DOHH2 (cell line): ENCODE measurements at regions not wholly inside any gene's neighbourhood (a gene's known extent, or its start where the extent isn't known, plus 50 kb on each side); places are given as distances from the start of the nearest gene placed in this dataset.

Experiments
- EZH2phosphoT487 ChIP-seq: fragments of 200-600 bp; sonication (generic); IDR thresholded peaks from 2 replicates; pipeline ENCODE4 v1.6.1; 2017; ENCODE audit warnings: borderline replicate concordance, mild to moderate bottlenecking, antibody characterized with exemption, low read length, moderate library complexity, mixed read lengths
- TF ChIP-seq, protein P1 (sequence below): fragments of 200-600 bp; sonication (generic); IDR thresholded peaks from one replicate; pipeline ENCODE4 v1.5.1; 2014; ENCODE audit warnings: antibody characterized with exemption, mild to moderate bottlenecking, low read depth, low read length; ENCODE audit not compliant: poor library complexity, severe bottlenecking

DNA sequence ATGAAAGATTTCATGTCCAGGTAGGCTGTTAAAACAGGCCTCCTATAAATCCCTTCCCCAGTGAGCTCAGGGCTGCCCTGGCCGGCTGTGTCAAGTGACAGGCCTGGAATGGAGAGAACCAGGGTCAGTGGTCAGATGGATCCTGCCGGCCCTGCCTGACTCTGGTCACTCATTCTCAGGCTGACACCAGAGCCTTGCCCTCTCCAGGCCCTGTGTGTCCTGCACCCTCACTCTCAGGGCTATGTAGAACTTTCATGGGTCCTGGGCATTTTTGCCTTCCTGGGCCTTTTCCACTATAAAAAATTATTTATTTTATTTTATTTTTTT is 82.0 kb upstream of the RGPD5 start:
- TF ChIP-seq, protein P1, sequence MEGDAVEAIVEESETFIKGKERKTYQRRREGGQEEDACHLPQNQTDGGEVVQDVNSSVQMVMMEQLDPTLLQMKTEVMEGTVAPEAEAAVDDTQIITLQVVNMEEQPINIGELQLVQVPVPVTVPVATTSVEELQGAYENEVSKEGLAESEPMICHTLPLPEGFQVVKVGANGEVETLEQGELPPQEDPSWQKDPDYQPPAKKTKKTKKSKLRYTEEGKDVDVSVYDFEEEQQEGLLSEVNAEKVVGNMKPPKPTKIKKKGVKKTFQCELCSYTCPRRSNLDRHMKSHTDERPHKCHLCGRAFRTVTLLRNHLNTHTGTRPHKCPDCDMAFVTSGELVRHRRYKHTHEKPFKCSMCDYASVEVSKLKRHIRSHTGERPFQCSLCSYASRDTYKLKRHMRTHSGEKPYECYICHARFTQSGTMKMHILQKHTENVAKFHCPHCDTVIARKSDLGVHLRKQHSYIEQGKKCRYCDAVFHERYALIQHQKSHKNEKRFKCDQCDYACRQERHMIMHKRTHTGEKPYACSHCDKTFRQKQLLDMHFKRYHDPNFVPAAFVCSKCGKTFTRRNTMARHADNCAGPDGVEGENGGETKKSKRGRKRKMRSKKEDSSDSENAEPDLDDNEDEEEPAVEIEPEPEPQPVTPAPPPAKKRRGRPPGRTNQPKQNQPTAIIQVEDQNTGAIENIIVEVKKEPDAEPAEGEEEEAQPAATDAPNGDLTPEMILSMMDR = no peak
- TF ChIP-seq EZH2phosphoT487 = no peak
